Stomach (tissue), 4 donors: ENCODE measurements at regions not wholly inside any gene's neighbourhood (a gene's known extent, or its start where the extent isn't known, plus 50 kb on each side); places are given as distances from the start of the nearest gene placed in this dataset.

Experiments
- POLR2A ChIP-seq, 4 donors: fragments of 450-650 bp; IDR thresholded peaks; one replicate each; pipeline ENCODE4 v1.6.1; 2016; ENCODE audit warnings: antibody characterized with exemption in 4 of 4, control low read depth in 2 of 4, mild to moderate bottlenecking in 1 of 4, moderate library complexity in 1 of 4
- TF ChIP-seq, protein P1 (sequence below), 7 experiments: fragments of 450-650 bp in 4 of 7; fragments of 200-600 bp in 3 of 7; sonication (generic) in 3 of 7; IDR thresholded peaks; one replicate each; pipeline ENCODE4 v1.5.1; 2016 to 2019; ENCODE audit warnings: antibody characterized with exemption in 7 of 7, control low read depth in 2 of 7, mild to moderate bottlenecking in 1 of 7

DNA sequence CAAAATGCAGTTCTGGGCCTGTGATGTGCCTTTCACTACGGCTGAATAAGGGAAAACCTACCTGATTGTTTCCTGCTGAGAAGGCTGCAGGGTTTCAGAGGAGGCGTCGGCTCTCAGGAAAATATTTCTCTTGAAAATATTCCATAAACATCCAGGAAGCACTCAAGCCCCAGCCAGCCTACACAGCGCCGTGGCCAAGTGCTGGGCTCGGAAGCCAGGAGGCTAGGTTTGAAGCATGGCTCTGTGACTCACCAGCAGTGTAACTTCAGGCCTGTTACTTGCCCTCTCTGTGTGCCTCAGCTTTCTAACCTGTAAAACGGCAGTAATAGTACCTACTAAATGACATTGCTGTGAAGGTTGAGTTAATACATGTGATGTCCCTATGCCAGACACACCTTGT lies 399.1 kb downstream of the GATA3 start:
- TF ChIP-seq, protein P1, sequence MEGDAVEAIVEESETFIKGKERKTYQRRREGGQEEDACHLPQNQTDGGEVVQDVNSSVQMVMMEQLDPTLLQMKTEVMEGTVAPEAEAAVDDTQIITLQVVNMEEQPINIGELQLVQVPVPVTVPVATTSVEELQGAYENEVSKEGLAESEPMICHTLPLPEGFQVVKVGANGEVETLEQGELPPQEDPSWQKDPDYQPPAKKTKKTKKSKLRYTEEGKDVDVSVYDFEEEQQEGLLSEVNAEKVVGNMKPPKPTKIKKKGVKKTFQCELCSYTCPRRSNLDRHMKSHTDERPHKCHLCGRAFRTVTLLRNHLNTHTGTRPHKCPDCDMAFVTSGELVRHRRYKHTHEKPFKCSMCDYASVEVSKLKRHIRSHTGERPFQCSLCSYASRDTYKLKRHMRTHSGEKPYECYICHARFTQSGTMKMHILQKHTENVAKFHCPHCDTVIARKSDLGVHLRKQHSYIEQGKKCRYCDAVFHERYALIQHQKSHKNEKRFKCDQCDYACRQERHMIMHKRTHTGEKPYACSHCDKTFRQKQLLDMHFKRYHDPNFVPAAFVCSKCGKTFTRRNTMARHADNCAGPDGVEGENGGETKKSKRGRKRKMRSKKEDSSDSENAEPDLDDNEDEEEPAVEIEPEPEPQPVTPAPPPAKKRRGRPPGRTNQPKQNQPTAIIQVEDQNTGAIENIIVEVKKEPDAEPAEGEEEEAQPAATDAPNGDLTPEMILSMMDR (IDR thresholded peaks at IDR 0.05): no peak
- no peak for TF ChIP-seq POLR2A (IDR thresholded peaks at IDR 0.05)
